H1 (cell line): ENCODE measurements at regions not wholly inside any gene's neighbourhood (a gene's known extent, or its start where the extent isn't known, plus 50 kb on each side); places are given as distances from the start of the nearest gene placed in this dataset.

ENCODE experiments used
- CTCF ChIA-PET: fragments of 300-600 bp; sonication (Branson Sonifier 250); formaldehyde crosslinking; loops from one replicate; lab custom pipeline; 2021; ENCODE audit not compliant: partially characterized antibody; lab: Charles Lee
- POLR2A ChIA-PET: fragments of 300-600 bp; sonication (Branson Sonifier 250); formaldehyde crosslinking; loops from one replicate; lab custom pipeline; 2021; ENCODE audit warnings: inconsistent platforms; ENCODE audit not compliant: partially characterized antibody; lab: Charles Lee
- DNase-seq, 2 experiments: peaks; one replicate each; pipeline versions ENCODE4 v3.0.0 to v3.0.0-alpha.2; 2010 to 2022; ENCODE audit warnings: low spot score in 2 of 2, low read depth in 1 of 2, mixed read lengths in 1 of 2
- FAIRE-seq: peaks from 2 replicates; lab custom pipeline; 2011; peaks lifted over from hg19 to GRCh38; lab: Jason Lieb, UNC
- H2AFZ ChIP-seq: 2 replicates; pipeline ENCODE4 v1.8.1; 2012; ENCODE audit warnings: low read length, inconsistent platforms
- H2AK5ac ChIP-seq: 2 replicates; pipeline ENCODE4 v1.6.1; 2013; ENCODE audit warnings: low read depth, low read length
- H2BK120ac ChIP-seq: replicated peaks from 2 replicates; pipeline ENCODE3; 2013; ENCODE audit warnings: low read depth, low read length, inconsistent platforms
- H2BK12ac ChIP-seq: 2 replicates; pipeline ENCODE4 v1.6.1; 2013; ENCODE audit warnings: low read depth, low read length
- H2BK15ac ChIP-seq: 2 replicates; pipeline ENCODE4 v1.6.1; 2013; ENCODE audit warnings: low read length
- H2BK20ac ChIP-seq: 2 replicates; pipeline ENCODE4 v1.6.1; 2013; ENCODE audit warnings: low read length
- H2BK5ac ChIP-seq: 2 replicates; pipeline ENCODE4 v1.6.1; 2013; ENCODE audit warnings: low read depth, low read length
- H3K14ac ChIP-seq: 2 replicates; pipeline ENCODE4 v1.6.1; 2013; ENCODE audit warnings: inconsistent platforms; ENCODE audit not compliant: insufficient read length
- H3K18ac ChIP-seq: 2 replicates; pipeline ENCODE4 v1.6.1; 2013; ENCODE audit warnings: low read length; ENCODE audit errors: extremely low read depth
- H3K23ac ChIP-seq: 2 replicates; pipeline ENCODE4 v1.6.1; 2013; ENCODE audit warnings: inconsistent platforms; ENCODE audit not compliant: insufficient read length
- H3K23me2 ChIP-seq: 2 replicates; pipeline ENCODE4 v1.6.1; 2013; ENCODE audit warnings: low read depth, low read length
- H3K27ac ChIP-seq: 2 replicates; pipeline ENCODE4 v1.6.1; 2011; ENCODE audit warnings: low read depth, low read length, inconsistent platforms
- H3K27me3 ChIP-seq, 4 experiments: replicated peaks in 1 of 4; 1 replicate in 1 of 4; 2 replicates in 3 of 4; pipeline versions ENCODE4 v1.6.1 to v1.8.1; 2011 to 2013; ENCODE audit warnings: low read length in 3 of 4, mild to moderate bottlenecking in 3 of 4, inconsistent platforms in 2 of 4, mixed read lengths in 2 of 4, moderate library complexity in 1 of 4; ENCODE audit not compliant: control insufficient read depth in 3 of 4, insufficient read depth in 3 of 4; ENCODE audit errors: extremely low read depth in 1 of 4
- H3K36me3 ChIP-seq, 4 experiments: 2 replicates each; pipeline versions ENCODE4 v1.6.1 to v1.8.1; 2011 to 2013; ENCODE audit warnings: mild to moderate bottlenecking in 4 of 4, low read length in 3 of 4, moderate library complexity in 2 of 4, control low read depth in 1 of 4, inconsistent platforms in 1 of 4; ENCODE audit not compliant: insufficient read depth in 4 of 4, control insufficient read depth in 2 of 4
- H3K4ac ChIP-seq: replicated peaks from 2 replicates; pipeline ENCODE3; 2013; ENCODE audit warnings: low read length, low read depth, mixed read lengths, inconsistent platforms; ENCODE audit not compliant: insufficient read length
- H3K4me1 ChIP-seq, 4 experiments: replicated peaks in 1 of 4; 1 replicate in 1 of 4; 2 replicates in 3 of 4; pipeline versions ENCODE4 v1.6.1 to v1.8.1; 2011 to 2013; ENCODE audit warnings: low read length in 3 of 4, inconsistent platforms in 2 of 4, mixed read lengths in 1 of 4; ENCODE audit not compliant: insufficient read depth in 4 of 4, control insufficient read depth in 3 of 4
- H3K4me2 ChIP-seq, 2 experiments: 2 replicates each; pipeline versions ENCODE4 v1.6.1 to v1.8.1; 2011 to 2013; ENCODE audit warnings: low read depth in 2 of 2, low read length in 2 of 2, control low read depth in 1 of 2, inconsistent platforms in 1 of 2, mild to moderate bottlenecking in 1 of 2; ENCODE audit not compliant: insufficient read depth in 1 of 2
- H3K4me3 ChIP-seq, 4 experiments: fragments of 200-600, 300-600 bp in 1 of 4; sonication (generic), shearing (Covaris generic), sonication (Bioruptor Twin) in 1 of 4; 2 replicates each; pipeline versions ENCODE4 v1.5.1 to v1.8.1; 2011 to 2016; ENCODE audit warnings: low read length in 4 of 4, low read depth in 3 of 4, control low read depth in 2 of 4, inconsistent platforms in 2 of 4, mild to moderate bottlenecking in 2 of 4, mixed read lengths in 1 of 4, moderate library complexity in 1 of 4; ENCODE audit not compliant: insufficient read depth in 2 of 4; ENCODE audit errors: extremely low read depth in 1 of 4
- H3K56ac ChIP-seq: replicated peaks from 2 replicates; pipeline ENCODE3; 2013; ENCODE audit warnings: low read depth, mild to moderate bottlenecking, mixed read lengths, low read length, inconsistent platforms; ENCODE audit not compliant: insufficient read length
- H3K79me1 ChIP-seq: 2 replicates; pipeline ENCODE4 v1.6.1; 2013; ENCODE audit warnings: low read depth, low read length, control low read depth
- H3K79me2 ChIP-seq, 2 experiments: 2 replicates each; pipeline versions ENCODE4 v1.6.1 to v1.8.1; 2012 to 2013; ENCODE audit warnings: low read length in 2 of 2, mild to moderate bottlenecking in 2 of 2, inconsistent platforms in 1 of 2; ENCODE audit not compliant: insufficient read depth in 2 of 2, control insufficient read depth in 1 of 2
- H3K9ac ChIP-seq, 4 experiments: replicated peaks in 1 of 4; 1 replicate in 1 of 4; 2 replicates in 3 of 4; pipeline versions ENCODE4 v1.6.1 to v1.8.1; 2011 to 2013; ENCODE audit warnings: low read depth in 3 of 4, low read length in 3 of 4, control low read depth in 2 of 4, mild to moderate bottlenecking in 2 of 4, moderate library complexity in 2 of 4, inconsistent platforms in 1 of 4; ENCODE audit errors: extremely low read depth in 1 of 4
- H3K9me3 ChIP-seq, 2 experiments: 2 replicates each; pipeline versions ENCODE4 v1.6.1 to v1.8.1; 2012 to 2013; ENCODE audit warnings: mild to moderate bottlenecking in 2 of 2, moderate library complexity in 2 of 2, control low read depth in 1 of 2, inconsistent platforms in 1 of 2, low read depth in 1 of 2, low read length in 1 of 2, mixed read lengths in 1 of 2; ENCODE audit not compliant: insufficient read depth in 2 of 2
- H4K20me1 ChIP-seq, 2 experiments: replicated peaks in 1 of 2; 2 replicates each; pipeline versions ENCODE3 to v1.8.1; 2011 to 2013; ENCODE audit warnings: inconsistent platforms in 2 of 2, low read length in 2 of 2, mild to moderate bottlenecking in 1 of 2; ENCODE audit not compliant: insufficient read depth in 2 of 2, control insufficient read depth in 1 of 2
- H4K5ac ChIP-seq: 2 replicates; pipeline ENCODE4 v1.6.1; 2013; ENCODE audit warnings: low read length, low read depth, mixed read lengths, inconsistent platforms; ENCODE audit not compliant: insufficient read length
- H4K8ac ChIP-seq: 2 replicates; pipeline ENCODE4 v1.8.0; 2013; ENCODE audit warnings: mild to moderate bottlenecking, moderate library complexity, low read length, inconsistent platforms; ENCODE audit not compliant: insufficient read depth; ENCODE audit errors: extremely low read depth
- H4K91ac ChIP-seq: replicated peaks from 2 replicates; pipeline ENCODE3; 2013; ENCODE audit warnings: low read length, mixed read lengths, inconsistent platforms; ENCODE audit not compliant: insufficient read length
- ASH2L ChIP-seq: fragments of 200-600, 300-600 bp; sonication (generic); IDR thresholded peaks from one replicate; pipeline ENCODE4 v1.7.1; 2017; ENCODE audit warnings: low read length
- ATF3 ChIP-seq: IDR thresholded peaks from 2 replicates; pipeline ENCODE4 v1.6.1; 2011; ENCODE audit warnings: low read depth, mild to moderate bottlenecking, low read length; ENCODE audit not compliant: insufficient read depth
- BCL11A ChIP-seq, 2 experiments: IDR thresholded peaks; one replicate each; pipeline ENCODE4 v1.6.1; 2011; ENCODE audit warnings: low read depth in 2 of 2, low read length in 2 of 2, mild to moderate bottlenecking in 2 of 2
- EGR1 ChIP-seq: IDR thresholded peaks from 2 replicates; pipeline ENCODE4 v1.6.1; 2011; ENCODE audit warnings: low read depth, low read length, borderline replicate concordance
- POLR2AphosphoS5 ChIP-seq: IDR thresholded peaks from 2 replicates; pipeline ENCODE4 v1.6.1; 2011; ENCODE audit warnings: low read depth, low read length
- RXRA ChIP-seq: IDR thresholded peaks from 2 replicates; pipeline ENCODE4 v1.6.1; 2011; ENCODE audit warnings: low read depth, mild to moderate bottlenecking, low read length, moderate library complexity; ENCODE audit not compliant: insufficient read depth
- SIRT6 ChIP-seq: IDR thresholded peaks from one replicate; pipeline ENCODE4 v1.7.1; 2012; ENCODE audit warnings: low read length, inconsistent platforms
- SP4 ChIP-seq: IDR thresholded peaks from 2 replicates; pipeline ENCODE4 v1.6.1; 2012; ENCODE audit warnings: low read length, inconsistent platforms
- YY1 ChIP-seq: IDR thresholded peaks from 2 replicates; pipeline ENCODE4 v1.6.1; 2011; ENCODE audit warnings: low read depth, mild to moderate bottlenecking, low read length
- WGBS, 2 experiments: shearing (Covaris generic) in 1 of 2; methylation state at CpG; one replicate each; pipeline versions ENCODE4 v1.1.6 to v1.1.7; 2013 to 2015; ENCODE audit warnings: low lambda C conversion rate in 2 of 2, mixed read lengths in 2 of 2, inconsistent platforms in 1 of 2, low coverage in 1 of 2, missing lambda C conversion rate in 1 of 2; ENCODE audit not compliant: insufficient replicate concordance in 2 of 2, insufficient coverage in 1 of 2, insufficient read length in 1 of 2; ENCODE audit errors: extremely low coverage in 1 of 2, missing lambda C conversion rate in 1 of 2; 5-methylcytosine and 5-hydroxymethylcytosine counted together

DNA sequence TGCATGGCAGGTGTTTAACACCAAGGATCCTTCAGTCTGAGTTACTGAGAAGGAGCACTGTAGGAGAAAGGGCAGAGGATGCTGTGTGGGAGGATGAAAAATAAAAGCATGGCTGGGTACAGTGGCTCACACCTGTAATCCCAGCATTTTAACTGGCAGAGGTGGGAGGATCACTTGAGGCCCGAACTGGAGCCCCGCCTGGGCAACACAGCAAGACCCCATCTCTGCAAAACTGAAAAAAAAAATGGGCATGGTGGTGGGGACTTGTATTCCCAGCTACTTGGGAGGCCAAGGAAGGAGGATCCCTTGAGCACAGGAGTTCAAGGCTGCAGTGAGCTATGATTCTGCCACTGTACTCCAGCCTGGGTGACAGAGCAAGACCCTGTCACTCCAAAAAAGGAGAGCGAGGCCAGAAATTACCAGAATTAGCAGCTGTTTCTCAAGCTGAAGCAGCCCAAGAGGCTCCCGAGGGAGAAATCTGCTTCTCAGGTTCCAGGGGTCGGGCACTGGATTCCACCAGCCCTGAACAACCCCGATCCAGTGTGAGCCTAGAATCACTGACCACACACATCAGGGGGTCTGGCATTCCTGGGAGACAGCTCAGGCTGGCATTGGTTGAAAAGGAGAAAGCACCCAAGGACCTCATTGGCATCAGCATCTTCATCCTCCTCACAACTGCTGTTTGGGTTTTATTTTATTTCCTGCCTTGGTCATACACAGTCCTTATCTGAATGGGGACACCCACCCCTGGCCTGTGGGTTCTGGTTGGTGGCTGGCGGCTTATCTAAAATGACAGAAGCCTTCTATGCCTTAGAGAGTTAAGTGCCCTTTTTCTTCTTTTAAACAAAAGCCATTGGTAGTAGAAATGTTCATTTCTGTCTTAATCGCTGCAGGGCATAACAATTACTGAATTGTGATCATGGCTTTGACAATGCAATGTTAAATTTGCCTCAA, 66.3 kb upstream of the TRIM2 start:
- CTCF ChIA-PET: interaction anchor here (0.6 to 3.0 kb wide), 5 partner anchors 11 to 527 kb away, joined by 3 to 18 read pairs (median 3); no protein-coding TSS in a partner anchor
- DNase-seq: no peak

More for the DNA sequence above, 66.3 kb upstream of the TRIM2 start:
- Histone ChIP-seq H2AK5ac (no peak overlapping the region), H3K9ac (no peak overlapping the region), H3K79me2 (no peaks in the 10 kb centered on the region), H4K5ac (no peak overlapping the region), H2BK15ac (no peak overlapping the region), H2BK20ac (no peak overlapping the region), H4K91ac (no peak overlapping the region), H2BK12ac (no peak overlapping the region), H2BK5ac (no peak overlapping the region), H2AFZ (no peak overlapping the region), H3K36me3 (no peaks in the 10 kb centered on the region), H4K20me1 (no peaks in the 10 kb centered on the region), H4K8ac (no peak overlapping the region), H3K4me1 (no peaks in the 10 kb centered on the region; a peak in 1 of 7 replicates), H3K27me3 (no peaks in the 10 kb centered on the region), H3K23me2 (no peaks in the 10 kb centered on the region), H3K9me3 (no peaks in the 10 kb centered on the region), H3K27ac (no peak overlapping the region), H3K4ac (no peak overlapping the region), H3K56ac (no peak overlapping the region), H3K23ac (no peak overlapping the region), H3K14ac (no peak overlapping the region), H2BK120ac (no peak overlapping the region), H3K4me2 (no peak overlapping the region), H3K4me3 (no peak overlapping the region), H3K18ac (no peak overlapping the region), H3K79me1 (no peaks in the 10 kb centered on the region)
- WGBS, 2 experiments: 90% methylated on average over 8 of the region's 8 CpGs; no CpG with 5 or more reads in 1 of the 2 experiments
- no peak for TF ChIP-seq YY1
- no peak for TF ChIP-seq ASH2L
- TF ChIP-seq RXRA: no peak
- TF ChIP-seq BCL11A (IDR thresholded peaks at IDR 0.05; ENCODE audit: low read depth in 2 of 2, low read length in 2 of 2): no peak
- no peak for TF ChIP-seq POLR2AphosphoS5
- TF ChIP-seq ATF3: no peak
- no peak for TF ChIP-seq SP4
- no peak for TF ChIP-seq SIRT6
- no peak for TF ChIP-seq EGR1
- POLR2A ChIA-PET: interaction anchor here (0.6 kb wide), 1 partner anchor 15 kb away, joined by 3 read pairs; no protein-coding TSS in a partner anchor
- no peak for FAIRE-seq
